ENCODE measurements at regions not wholly inside any gene's neighbourhood (a gene's known extent, or its start where the extent isn't known, plus 50 kb on each side); places are given as distances from the start of the nearest gene placed in this dataset.
"Not testable (repeated sequence)": the region's sequence is repeated elsewhere in the genome, so short reads cannot be mapped to it uniquely, and the experiment has no call there.

- DNase-seq (ENCODE audit: low read depth), result no peak
Measured at GRCh38 chr3:75320369-75320768, 343.8 kb upstream of the FRG2C start.

- DNase-seq (ENCODE audit: low read depth), result no peak
Measured at GRCh38 chr3:75321060-75321459, 343.1 kb upstream of the FRG2C start.

GRCh38 chr3:75323936-75324335 is 340.2 kb upstream of the FRG2C start:
- DNase-seq (ENCODE audit: low read depth), result not testable (repeated sequence)

- no peak for DNase-seq (ENCODE audit: low read depth)
Measured at GRCh38 chr3:75325716-75326115, 338.4 kb upstream of the FRG2C start.

GRCh38 chr3:75327453-75327852 is 336.7 kb upstream of the FRG2C start:
- DNase-seq (ENCODE audit: low read depth), result no peak

GRCh38 chr3:75329476-75330097 is 334.5 kb upstream of the FRG2C start:
- no peak for DNase-seq (ENCODE audit: low read depth)

- not testable (repeated sequence) for DNase-seq (ENCODE audit: low read depth)
Measured at GRCh38 chr3:75330446-75330845, 333.7 kb upstream of the FRG2C start.

GRCh38 chr3:75332090-75332489 is 332.0 kb upstream of the FRG2C start:
- not testable (repeated sequence) for DNase-seq (ENCODE audit: low read depth)

GRCh38 chr3:75332794-75333193 is 331.3 kb upstream of the FRG2C start:
- no peak for DNase-seq (ENCODE audit: low read depth)

GRCh38 chr3:75334299-75334698 is 329.8 kb upstream of the FRG2C start:
- DNase-seq (ENCODE audit: low read depth), result no peak

GRCh38 chr3:75337226-75337900 is 326.8 kb upstream of the FRG2C start:
- no peak for DNase-seq (ENCODE audit: low read depth)

- no peak for DNase-seq (ENCODE audit: low read depth)
Measured at GRCh38 chr3:75338342-75338741, 325.8 kb upstream of the FRG2C start.

GRCh38 chr3:75341324-75342067 is 322.6 kb upstream of the FRG2C start:
- no peak for DNase-seq (ENCODE audit: low read depth)

- DNase-seq (ENCODE audit: low read depth), result no peak
Measured at GRCh38 chr3:75342425-75342824, 321.7 kb upstream of the FRG2C start.

- DNase-seq (ENCODE audit: low read depth), result not testable (repeated sequence)
Measured at GRCh38 chr3:75350536-75350935, 313.6 kb upstream of the FRG2C start.

- not testable (repeated sequence) for DNase-seq (ENCODE audit: low read depth)
Measured at GRCh38 chr3:75362086-75362784, 301.9 kb upstream of the FRG2C start.

GRCh38 chr3:75372964-75373363 is 291.2 kb upstream of the FRG2C start:
- DNase-seq (ENCODE audit: low read depth), result not testable (repeated sequence)

GRCh38 chr3:75379840-75380239 is 284.3 kb upstream of the FRG2C start:
- DNase-seq (ENCODE audit: low read depth), result not testable (repeated sequence)

- DNase-seq (ENCODE audit: low read depth), result no peak
Measured at GRCh38 chr3:75380276-75380771, 283.8 kb upstream of the FRG2C start.

- not testable (repeated sequence) for DNase-seq (ENCODE audit: low read depth)
Measured at GRCh38 chr3:75384016-75384415, 280.1 kb upstream of the FRG2C start.

GRCh38 chr3:75388486-75389124 is 275.5 kb upstream of the FRG2C start:
- not testable (repeated sequence) for DNase-seq (ENCODE audit: low read depth)

- not testable (repeated sequence) for DNase-seq (ENCODE audit: low read depth)
Measured at GRCh38 chr3:75393288-75393694, 270.8 kb upstream of the FRG2C start.

Measured in activated T-cell treated with anti-CD3 and anti-CD28 coated beads for 1 hour (primary cell).